HL-60 (cell line): ENCODE measurements at regions not wholly inside any gene's neighbourhood (a gene's known extent, or its start where the extent isn't known, plus 50 kb on each side); places are given as distances from the start of the nearest gene placed in this dataset.

ENCODE experiments used
- DNase-seq, 2 experiments: peaks; one replicate each; pipeline ENCODE4 v3.0.0-alpha.2; 2010 to 2020; ENCODE audit warnings: low read depth in 1 of 2, low spot score in 1 of 2
- H3K27ac ChIP-seq: fragments of 250-450 bp; sonication (Bioruptor Pico); replicated peaks from 2 replicates; pipeline ENCODE4 v1.5.1; 2020; ENCODE audit warnings: mild to moderate bottlenecking, moderate library complexity
- H3K27me3 ChIP-seq: fragments of 250-450 bp; sonication (Bioruptor Pico); 2 replicates; pipeline ENCODE4 v1.5.1; 2021; ENCODE audit warnings: mild to moderate bottlenecking, moderate library complexity; ENCODE audit not compliant: insufficient read depth, poor library complexity, severe bottlenecking
- H3K4me3 ChIP-seq: replicated peaks from 2 replicates; pipeline ENCODE4 v1.5.1; 2011; ENCODE audit warnings: mild to moderate bottlenecking, control low read depth, low read length; ENCODE audit not compliant: insufficient read depth
- GABPA ChIP-seq: IDR thresholded peaks from 2 replicates; pipeline ENCODE4 v1.6.1; 2012; ENCODE audit warnings: low read depth
- POLR2AphosphoS5 ChIP-seq: IDR thresholded peaks from 2 replicates; pipeline ENCODE4 v1.6.1; 2012; ENCODE audit warnings: low read depth
- SPI1 ChIP-seq: IDR thresholded peaks from 2 replicates; pipeline ENCODE4 v1.6.1; 2012; ENCODE audit warnings: low read depth, mild to moderate bottlenecking, borderline replicate concordance
- TF ChIP-seq, protein P1 (sequence below): IDR thresholded peaks from 2 replicates; pipeline ENCODE4 v1.6.1; 2012; ENCODE audit warnings: low read depth; ENCODE audit not compliant: insufficient replicate concordance
- TF ChIP-seq, protein P2 (sequence below): IDR thresholded peaks from one replicate; pipeline ENCODE4 v1.5.1; 2011; ENCODE audit warnings: low read length, control low read depth, inconsistent platforms; ENCODE audit not compliant: insufficient read depth

- no peaks in the 10 kb centered on the region for H3K27me3 ChIP-seq
- H3K4me3 ChIP-seq: no peak overlapping the region
- no peak for DNase-seq
- TF ChIP-seq, protein P1, sequence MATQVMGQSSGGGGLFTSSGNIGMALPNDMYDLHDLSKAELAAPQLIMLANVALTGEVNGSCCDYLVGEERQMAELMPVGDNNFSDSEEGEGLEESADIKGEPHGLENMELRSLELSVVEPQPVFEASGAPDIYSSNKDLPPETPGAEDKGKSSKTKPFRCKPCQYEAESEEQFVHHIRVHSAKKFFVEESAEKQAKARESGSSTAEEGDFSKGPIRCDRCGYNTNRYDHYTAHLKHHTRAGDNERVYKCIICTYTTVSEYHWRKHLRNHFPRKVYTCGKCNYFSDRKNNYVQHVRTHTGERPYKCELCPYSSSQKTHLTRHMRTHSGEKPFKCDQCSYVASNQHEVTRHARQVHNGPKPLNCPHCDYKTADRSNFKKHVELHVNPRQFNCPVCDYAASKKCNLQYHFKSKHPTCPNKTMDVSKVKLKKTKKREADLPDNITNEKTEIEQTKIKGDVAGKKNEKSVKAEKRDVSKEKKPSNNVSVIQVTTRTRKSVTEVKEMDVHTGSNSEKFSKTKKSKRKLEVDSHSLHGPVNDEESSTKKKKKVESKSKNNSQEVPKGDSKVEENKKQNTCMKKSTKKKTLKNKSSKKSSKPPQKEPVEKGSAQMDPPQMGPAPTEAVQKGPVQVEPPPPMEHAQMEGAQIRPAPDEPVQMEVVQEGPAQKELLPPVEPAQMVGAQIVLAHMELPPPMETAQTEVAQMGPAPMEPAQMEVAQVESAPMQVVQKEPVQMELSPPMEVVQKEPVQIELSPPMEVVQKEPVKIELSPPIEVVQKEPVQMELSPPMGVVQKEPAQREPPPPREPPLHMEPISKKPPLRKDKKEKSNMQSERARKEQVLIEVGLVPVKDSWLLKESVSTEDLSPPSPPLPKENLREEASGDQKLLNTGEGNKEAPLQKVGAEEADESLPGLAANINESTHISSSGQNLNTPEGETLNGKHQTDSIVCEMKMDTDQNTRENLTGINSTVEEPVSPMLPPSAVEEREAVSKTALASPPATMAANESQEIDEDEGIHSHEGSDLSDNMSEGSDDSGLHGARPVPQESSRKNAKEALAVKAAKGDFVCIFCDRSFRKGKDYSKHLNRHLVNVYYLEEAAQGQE: no peak
- H3K27ac ChIP-seq: no peak overlapping the region
These were observed 278.5 kb upstream of the UGT8 start for GRCh38 chr4:114320126-114320525.

- H3K27ac ChIP-seq: no peak overlapping the region
- TF ChIP-seq, protein P2, sequence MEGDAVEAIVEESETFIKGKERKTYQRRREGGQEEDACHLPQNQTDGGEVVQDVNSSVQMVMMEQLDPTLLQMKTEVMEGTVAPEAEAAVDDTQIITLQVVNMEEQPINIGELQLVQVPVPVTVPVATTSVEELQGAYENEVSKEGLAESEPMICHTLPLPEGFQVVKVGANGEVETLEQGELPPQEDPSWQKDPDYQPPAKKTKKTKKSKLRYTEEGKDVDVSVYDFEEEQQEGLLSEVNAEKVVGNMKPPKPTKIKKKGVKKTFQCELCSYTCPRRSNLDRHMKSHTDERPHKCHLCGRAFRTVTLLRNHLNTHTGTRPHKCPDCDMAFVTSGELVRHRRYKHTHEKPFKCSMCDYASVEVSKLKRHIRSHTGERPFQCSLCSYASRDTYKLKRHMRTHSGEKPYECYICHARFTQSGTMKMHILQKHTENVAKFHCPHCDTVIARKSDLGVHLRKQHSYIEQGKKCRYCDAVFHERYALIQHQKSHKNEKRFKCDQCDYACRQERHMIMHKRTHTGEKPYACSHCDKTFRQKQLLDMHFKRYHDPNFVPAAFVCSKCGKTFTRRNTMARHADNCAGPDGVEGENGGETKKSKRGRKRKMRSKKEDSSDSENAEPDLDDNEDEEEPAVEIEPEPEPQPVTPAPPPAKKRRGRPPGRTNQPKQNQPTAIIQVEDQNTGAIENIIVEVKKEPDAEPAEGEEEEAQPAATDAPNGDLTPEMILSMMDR: no peak
- TF ChIP-seq POLR2AphosphoS5: no peak
- no peak for TF ChIP-seq GABPA
- TF ChIP-seq, protein P1: no peak
- TF ChIP-seq SPI1: no peak
- H3K27me3 ChIP-seq: no peaks in the 10 kb centered on the region
These were observed 277.2 kb upstream of the UGT8 start for GRCh38 chr4:114321366-114321765.

DNA sequence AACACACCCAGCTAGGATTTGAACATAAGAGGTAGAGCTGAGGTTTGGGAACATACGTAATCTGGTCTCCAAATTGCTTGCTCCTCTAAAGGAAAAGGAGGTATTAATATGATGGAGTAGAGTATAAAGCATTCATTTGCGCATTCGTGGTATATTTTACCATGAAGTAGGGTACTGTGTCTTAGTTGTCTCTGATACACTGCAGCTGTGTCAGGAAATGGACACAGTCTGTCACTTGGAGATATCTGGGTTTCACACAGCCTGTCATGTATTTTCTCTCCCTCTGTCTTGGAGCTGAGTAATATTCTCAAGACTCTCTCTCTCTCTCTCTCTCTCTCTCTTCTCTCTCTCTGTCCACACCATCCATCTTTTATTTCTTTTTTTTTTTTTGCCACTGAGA lies 274.8 kb upstream of the UGT8 start:
- no peak for DNase-seq
- no peaks in the 10 kb centered on the region for H3K27me3 ChIP-seq
- no peak overlapping the region for H3K27ac ChIP-seq
- no peak overlapping the region for H3K4me3 ChIP-seq
- TF ChIP-seq GABPA (no peak), SPI1 (no peak), POLR2AphosphoS5 (no peak)
- TF ChIP-seq, protein P1: no peak
- TF ChIP-seq, protein P2: no peak

More at GRCh38 chr4:114321366-114321765, 277.2 kb upstream of the UGT8 start:
- DNase-seq: no peak
- H3K4me3 ChIP-seq: no peak overlapping the region

DNA sequence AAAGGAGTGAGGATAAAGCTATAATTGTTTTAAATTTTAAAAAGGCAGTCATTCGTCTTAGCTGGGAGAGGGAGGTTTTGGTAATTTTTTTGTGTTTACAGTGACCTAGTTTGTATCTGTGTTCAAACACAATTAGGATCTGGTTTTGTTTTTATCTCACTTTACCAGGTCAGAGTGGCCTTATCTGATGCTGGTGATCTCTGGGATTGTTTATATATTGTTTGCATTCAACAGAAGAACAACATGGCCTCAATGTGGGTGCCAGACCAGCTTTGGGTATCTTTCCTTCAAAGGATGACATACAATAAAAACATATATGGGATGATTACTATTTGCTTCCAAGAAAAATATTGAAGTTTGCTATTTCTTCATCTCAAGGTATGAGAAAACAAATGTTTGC lies 272.2 kb upstream of the UGT8 start:
- no peaks in the 10 kb centered on the region for H3K27me3 ChIP-seq
- no peak overlapping the region for H3K27ac ChIP-seq
- H3K4me3 ChIP-seq: no peak overlapping the region
- no peak for DNase-seq
- TF ChIP-seq, protein P1: no peak
- TF ChIP-seq SPI1 (no peak), POLR2AphosphoS5 (no peak), GABPA (no peak)
- TF ChIP-seq, protein P2: no peak
